GM12878 (cell line): ENCODE measurements at regions not wholly inside any gene's neighbourhood (a gene's known extent, or its start where the extent isn't known, plus 50 kb on each side); places are given as distances from the start of the nearest gene placed in this dataset.

ENCODE experiments used
- ATAC-seq: fragments of 200-7000 bp; cut with Tn5 transposase; 3 replicates; pipeline ENCODE4 v1.9.1; 2020; ENCODE audit warnings: mild to moderate bottlenecking, moderate library complexity
- BruUV-seq: library from RNA; stranded (reverse); fragments of 400-500 nt; replicated peaks from 2 replicates; lab custom pipeline; 2021; lab: Mats Ljungman, UMichigan
- CTCF ChIA-PET: fragments of 300-600 bp; sonication (Branson Sonifier 250); formaldehyde crosslinking; extraction: SDS; loops from one replicate; lab custom pipeline; 2021; ENCODE audit warnings: inconsistent platforms; lab: Yijun Ruan, JAX
- POLR2A ChIA-PET: fragments of 350-600 bp; formaldehyde crosslinking; extraction: SDS; loops from one replicate; lab custom pipeline; 2021; ENCODE audit warnings: inconsistent platforms; lab: Charles Lee
- RAD21 ChIA-PET: fragments of 300-600 bp; sonication (Branson Sonifier 250); formaldehyde crosslinking; loops from one replicate; lab custom pipeline; 2023; ENCODE audit warnings: antibody characterized with exemption; ENCODE audit not compliant: unreplicated experiment; lab: Charles Lee
- SMC1A ChIA-PET: fragments of 300-600 bp; sonication (Branson Sonifier 250); formaldehyde crosslinking; loops from one replicate; lab custom pipeline; 2023; ENCODE audit not compliant: unreplicated experiment, uncharacterized antibody; lab: Charles Lee
- DNase-seq: peaks from one replicate; pipeline ENCODE4 v3.0.0-alpha.2; 2011; ENCODE audit warnings: low read depth, low spot score
- FAIRE-seq: peaks from 3 replicates; lab custom pipeline; 2011; peaks lifted over from hg19 to GRCh38; lab: Jason Lieb, UNC
- H2AFZ ChIP-seq: 2 replicates; pipeline ENCODE4 v1.6.0; 2011; ENCODE audit warnings: low read depth, low read length, control low read depth; ENCODE audit not compliant: control insufficient read depth
- H3K27ac ChIP-seq: 2 replicates; pipeline ENCODE4 v1.5.1; 2011; ENCODE audit warnings: control low read depth; ENCODE audit not compliant: control insufficient read depth, insufficient read depth
- H3K27me3 ChIP-seq, 2 experiments: replicated peaks in 1 of 2; 2 replicates each; pipeline versions ENCODE4 v1.6.0 to v1.6.1; 2011; ENCODE audit warnings: low read length in 1 of 2; ENCODE audit not compliant: control insufficient read depth in 2 of 2, insufficient read depth in 2 of 2
- H3K36me3 ChIP-seq, 2 experiments: 2 replicates each; pipeline ENCODE4 v1.5.1; 2011; ENCODE audit warnings: low read length in 1 of 2; ENCODE audit not compliant: control insufficient read depth in 2 of 2, insufficient read depth in 2 of 2
- H3K4me1 ChIP-seq: 2 replicates; pipeline ENCODE4 v1.6.1; 2011; ENCODE audit warnings: mild to moderate bottlenecking, low read length, moderate library complexity, mixed read lengths; ENCODE audit not compliant: control insufficient read depth, insufficient read depth
- H3K4me2 ChIP-seq: 2 replicates; pipeline ENCODE4 v1.6.0; 2011; ENCODE audit warnings: control low read depth; ENCODE audit not compliant: control insufficient read depth, insufficient read depth
- H3K4me3 ChIP-seq: fragments of 200-600 bp; sonication (generic); 2 replicates; pipeline ENCODE4 v1.5.1; 2016
- H3K79me2 ChIP-seq: 2 replicates; pipeline ENCODE4 v1.6.0; 2011; ENCODE audit warnings: low read length; ENCODE audit not compliant: control insufficient read depth, insufficient read depth
- H3K9ac ChIP-seq: 2 replicates; pipeline ENCODE4 v1.8.0; 2011; ENCODE audit warnings: low read length, control low read depth, mixed read lengths; ENCODE audit not compliant: control insufficient read depth, insufficient read depth
- H3K9me3 ChIP-seq: replicated peaks from 3 replicates; pipeline ENCODE4 v1.5.1; 2011; ENCODE audit warnings: mild to moderate bottlenecking, low read length; ENCODE audit not compliant: control insufficient read depth, insufficient read depth
- H4K20me1 ChIP-seq: 2 replicates; pipeline ENCODE4 v1.6.0; 2011; ENCODE audit not compliant: control insufficient read depth, insufficient read depth
- BHLHE40 ChIP-seq, 2 experiments: fragments of 450-650 bp in 1 of 2; IDR thresholded peaks; 2 replicates each; pipeline ENCODE4 v1.6.1; 2011 to 2017; ENCODE audit warnings: low read depth in 2 of 2, borderline replicate concordance in 1 of 2, improper control_type of control experiment in 1 of 2, low read length in 1 of 2, mild to moderate bottlenecking in 1 of 2
- BMI1 ChIP-seq: fragments of 450-650 bp; IDR thresholded peaks from 2 replicates; pipeline ENCODE4 v1.6.1; 2016; ENCODE audit warnings: mild to moderate bottlenecking, moderate library complexity, borderline replicate concordance
- CBX5 ChIP-seq: sonication (generic); IDR thresholded peaks from 2 replicates; pipeline ENCODE4 v1.6.1; 2016; ENCODE audit warnings: low read depth, moderate library complexity, mild to moderate bottlenecking, inconsistent platforms
- CREB1 ChIP-seq: IDR thresholded peaks from 2 replicates; pipeline ENCODE4 v1.6.1; 2012; ENCODE audit warnings: low read depth, mild to moderate bottlenecking, inconsistent platforms
- FOS ChIP-seq: IDR thresholded peaks from 3 replicates; pipeline ENCODE4 v1.6.1; 2011; ENCODE audit warnings: borderline replicate concordance; ENCODE audit not compliant: insufficient read length; ENCODE audit errors: extremely low read depth
- HDAC6 ChIP-seq: fragments of 200-600 bp; sonication (generic); IDR thresholded peaks from one replicate; pipeline ENCODE4 v1.8.0; 2017; ENCODE audit warnings: antibody characterized with exemption; ENCODE audit not compliant: unreplicated experiment
- MXI1 ChIP-seq: fragments of 150-350 bp; IDR thresholded peaks from 2 replicates; pipeline ENCODE4 v1.6.1; 2011; ENCODE audit warnings: low read depth, mild to moderate bottlenecking, inconsistent platforms, low read length, improper control_type of control experiment
- NBN ChIP-seq: fragments of 450-650 bp; IDR thresholded peaks from 2 replicates; pipeline ENCODE4 v1.6.1; 2016
- NFXL1 ChIP-seq: fragments of 450-650 bp; IDR thresholded peaks from 2 replicates; pipeline ENCODE4 v1.6.1; 2017; ENCODE audit warnings: antibody characterized with exemption, mild to moderate bottlenecking, borderline replicate concordance
- NFYA ChIP-seq: IDR thresholded peaks from 2 replicates; pipeline ENCODE4 v1.6.1; 2011; ENCODE audit warnings: low read depth, mild to moderate bottlenecking, low read length, improper control_type of control experiment, borderline replicate concordance
- NR2C1 ChIP-seq: fragments of 450-650 bp; IDR thresholded peaks from 2 replicates; pipeline ENCODE4 v1.6.1; 2017; ENCODE audit warnings: antibody characterized with exemption, mild to moderate bottlenecking, moderate library complexity
- POLR2AphosphoS5 ChIP-seq: IDR thresholded peaks from 2 replicates; pipeline ENCODE4 v1.6.1; 2011; ENCODE audit warnings: mild to moderate bottlenecking, low read length, inconsistent platforms
- RELA ChIP-seq: fragments of 450-650 bp; IDR thresholded peaks from 2 replicates; pipeline ENCODE4 v1.8.0; 2014; ENCODE audit warnings: borderline replicate concordance; ENCODE audit not compliant: partially characterized antibody
- ZNF207 ChIP-seq: fragments of 450-650 bp; IDR thresholded peaks from 2 replicates; pipeline ENCODE4 v1.6.1; 2014; ENCODE audit warnings: antibody characterized with exemption, mild to moderate bottlenecking, borderline replicate concordance
- ZNF622 ChIP-seq: fragments of 450-650 bp; IDR thresholded peaks from 2 replicates; pipeline ENCODE4 v1.6.1; 2017; ENCODE audit warnings: mild to moderate bottlenecking, inconsistent platforms
- WGBS: methylation state at CpG from one replicate; pipeline ENCODE4 v1.1.6; 2016; ENCODE audit warnings: low lambda C conversion rate; ENCODE audit not compliant: insufficient replicate concordance, insufficient coverage; ENCODE audit errors: missing lambda C conversion rate; 5-methylcytosine and 5-hydroxymethylcytosine counted together
- in situ Hi-C: fragments of 300-500 bp; cut with MboI; formaldehyde crosslinking; loops from 9 replicates; pipeline ENCODE4 v1.14.3; 2018; ENCODE audit warnings: mixed read lengths
- intact Hi-C: fragments of 100-400 bp; cut with micrococcal nuclease; formaldehyde crosslinking; loops from one replicate; pipeline ENCODE4 v1.14.2; 2022; ENCODE audit not compliant: unreplicated experiment
- TF ChIP-seq, protein P1 (sequence below): fragments of 450-650 bp; conservative IDR thresholded peaks from 2 replicates; pipeline ENCODE4 v1.6.1; 2017; ENCODE audit warnings: mild to moderate bottlenecking, moderate library complexity
- TF ChIP-seq, protein P2 (sequence below): fragments of 450-650 bp; formaldehyde crosslinking; IDR thresholded peaks from 2 replicates; pipeline ENCODE4 v1.4.0; 2020; ENCODE audit warnings: mild to moderate bottlenecking, moderate library complexity
- TF ChIP-seq, protein P3 (sequence below): fragments of 450-650 bp; IDR thresholded peaks from 2 replicates; pipeline ENCODE4 v1.6.1; 2017; ENCODE audit warnings: mild to moderate bottlenecking, low read depth, inconsistent platforms; ENCODE audit not compliant: poor library complexity, severe bottlenecking

DNA sequence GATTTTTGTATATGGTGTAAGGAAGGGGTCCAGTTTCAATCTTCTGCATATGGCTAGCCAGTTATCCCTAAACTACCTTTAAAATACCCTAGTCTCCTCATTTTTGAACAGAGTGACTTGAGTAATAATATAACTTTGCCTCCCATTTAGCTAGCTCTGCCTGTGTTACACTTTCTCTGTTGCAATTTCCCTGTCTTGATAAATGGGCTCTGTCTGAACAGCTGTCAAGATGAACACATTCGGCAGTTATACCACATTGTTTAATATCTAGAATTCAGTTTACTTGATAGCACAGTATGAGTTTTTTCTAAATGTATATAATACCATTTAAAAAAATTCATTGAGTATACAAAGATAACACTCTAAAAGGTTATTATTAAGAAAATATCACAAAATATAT is 562.9 kb upstream of the FTMT start:
- H2AFZ ChIP-seq: no peak overlapping the region
- TF ChIP-seq BMI1 (no peak), NFYA (no peak), ZNF207 (no peak), BHLHE40 (IDR thresholded peaks at IDR 0.05; ENCODE audit: borderline replicate concordance in 1 of 2, low read depth in 2 of 2, low read length in 1 of 2) (no peak), FOS (no peak), NFXL1 (no peak), NR2C1 (no peak), CBX5 (no peak), POLR2AphosphoS5 (no peak), CREB1 (no peak), NBN (no peak), ZNF622 (no peak), RELA (no peak), HDAC6 (no peak), MXI1 (no peak)
- TF ChIP-seq, protein P1, sequence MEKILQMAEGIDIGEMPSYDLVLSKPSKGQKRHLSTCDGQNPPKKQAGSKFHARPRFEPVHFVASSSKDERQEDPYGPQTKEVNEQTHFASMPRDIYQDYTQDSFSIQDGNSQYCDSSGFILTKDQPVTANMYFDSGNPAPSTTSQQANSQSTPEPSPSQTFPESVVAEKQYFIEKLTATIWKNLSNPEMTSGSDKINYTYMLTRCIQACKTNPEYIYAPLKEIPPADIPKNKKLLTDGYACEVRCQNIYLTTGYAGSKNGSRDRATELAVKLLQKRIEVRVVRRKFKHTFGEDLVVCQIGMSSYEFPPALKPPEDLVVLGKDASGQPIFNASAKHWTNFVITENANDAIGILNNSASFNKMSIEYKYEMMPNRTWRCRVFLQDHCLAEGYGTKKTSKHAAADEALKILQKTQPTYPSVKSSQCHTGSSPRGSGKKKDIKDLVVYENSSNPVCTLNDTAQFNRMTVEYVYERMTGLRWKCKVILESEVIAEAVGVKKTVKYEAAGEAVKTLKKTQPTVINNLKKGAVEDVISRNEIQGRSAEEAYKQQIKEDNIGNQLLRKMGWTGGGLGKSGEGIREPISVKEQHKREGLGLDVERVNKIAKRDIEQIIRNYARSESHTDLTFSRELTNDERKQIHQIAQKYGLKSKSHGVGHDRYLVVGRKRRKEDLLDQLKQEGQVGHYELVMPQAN: no peak
- TF ChIP-seq, protein P2, sequence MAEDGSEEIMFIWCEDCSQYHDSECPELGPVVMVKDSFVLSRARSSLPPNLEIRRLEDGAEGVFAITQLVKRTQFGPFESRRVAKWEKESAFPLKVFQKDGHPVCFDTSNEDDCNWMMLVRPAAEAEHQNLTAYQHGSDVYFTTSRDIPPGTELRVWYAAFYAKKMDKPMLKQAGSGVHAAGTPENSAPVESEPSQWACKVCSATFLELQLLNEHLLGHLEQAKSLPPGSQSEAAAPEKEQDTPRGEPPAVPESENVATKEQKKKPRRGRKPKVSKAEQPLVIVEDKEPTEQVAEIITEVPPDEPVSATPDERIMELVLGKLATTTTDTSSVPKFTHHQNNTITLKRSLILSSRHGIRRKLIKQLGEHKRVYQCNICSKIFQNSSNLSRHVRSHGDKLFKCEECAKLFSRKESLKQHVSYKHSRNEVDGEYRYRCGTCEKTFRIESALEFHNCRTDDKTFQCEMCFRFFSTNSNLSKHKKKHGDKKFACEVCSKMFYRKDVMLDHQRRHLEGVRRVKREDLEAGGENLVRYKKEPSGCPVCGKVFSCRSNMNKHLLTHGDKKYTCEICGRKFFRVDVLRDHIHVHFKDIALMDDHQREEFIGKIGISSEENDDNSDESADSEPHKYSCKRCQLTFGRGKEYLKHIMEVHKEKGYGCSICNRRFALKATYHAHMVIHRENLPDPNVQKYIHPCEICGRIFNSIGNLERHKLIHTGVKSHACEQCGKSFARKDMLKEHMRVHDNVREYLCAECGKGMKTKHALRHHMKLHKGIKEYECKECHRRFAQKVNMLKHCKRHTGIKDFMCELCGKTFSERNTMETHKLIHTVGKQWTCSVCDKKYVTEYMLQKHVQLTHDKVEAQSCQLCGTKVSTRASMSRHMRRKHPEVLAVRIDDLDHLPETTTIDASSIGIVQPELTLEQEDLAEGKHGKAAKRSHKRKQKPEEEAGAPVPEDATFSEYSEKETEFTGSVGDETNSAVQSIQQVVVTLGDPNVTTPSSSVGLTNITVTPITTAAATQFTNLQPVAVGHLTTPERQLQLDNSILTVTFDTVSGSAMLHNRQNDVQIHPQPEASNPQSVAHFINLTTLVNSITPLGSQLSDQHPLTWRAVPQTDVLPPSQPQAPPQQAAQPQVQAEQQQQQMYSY (CRISPR knock-in tag): no peak
- TF ChIP-seq, protein P3, sequence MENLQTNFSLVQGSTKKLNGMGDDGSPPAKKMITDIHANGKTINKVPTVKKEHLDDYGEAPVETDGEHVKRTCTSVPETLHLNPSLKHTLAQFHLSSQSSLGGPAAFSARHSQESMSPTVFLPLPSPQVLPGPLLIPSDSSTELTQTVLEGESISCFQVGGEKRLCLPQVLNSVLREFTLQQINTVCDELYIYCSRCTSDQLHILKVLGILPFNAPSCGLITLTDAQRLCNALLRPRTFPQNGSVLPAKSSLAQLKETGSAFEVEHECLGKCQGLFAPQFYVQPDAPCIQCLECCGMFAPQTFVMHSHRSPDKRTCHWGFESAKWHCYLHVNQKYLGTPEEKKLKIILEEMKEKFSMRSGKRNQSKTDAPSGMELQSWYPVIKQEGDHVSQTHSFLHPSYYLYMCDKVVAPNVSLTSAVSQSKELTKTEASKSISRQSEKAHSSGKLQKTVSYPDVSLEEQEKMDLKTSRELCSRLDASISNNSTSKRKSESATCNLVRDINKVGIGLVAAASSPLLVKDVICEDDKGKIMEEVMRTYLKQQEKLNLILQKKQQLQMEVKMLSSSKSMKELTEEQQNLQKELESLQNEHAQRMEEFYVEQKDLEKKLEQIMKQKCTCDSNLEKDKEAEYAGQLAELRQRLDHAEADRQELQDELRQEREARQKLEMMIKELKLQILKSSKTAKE: no peak
- TF ChIP-seq, all 136 proteins: peak for 0
- ChIA-PET CTCF (no interaction called here), SMC1A (no interaction called here), POLR2A (no interaction called here), RAD21 (no interaction called here)
- FAIRE-seq (no peak), ATAC-seq (no peak), DNase-seq (no peak)
- H3K4me2 ChIP-seq: no peak overlapping the region
- H3K27ac ChIP-seq: no peak overlapping the region
- BruUV-seq: no TSS peak
- no peak overlapping the region for H3K9ac ChIP-seq
- H3K9me3 ChIP-seq: no peaks in the 10 kb centered on the region
- H3K79me2 ChIP-seq: no peaks in the 10 kb centered on the region
- H3K4me1 ChIP-seq: no peaks in the 10 kb centered on the region
- H3K27me3 ChIP-seq: no peaks in the 10 kb centered on the region
- intact Hi-C loops (no loop called here), in situ Hi-C loops (no loop called here)
- H4K20me1 ChIP-seq: no peaks in the 10 kb centered on the region
- WGBS: 0% methylated on average over 1 of the region's 1 CpG
- no peaks in the 10 kb centered on the region for H3K36me3 ChIP-seq
- no peak overlapping the region for H3K4me3 ChIP-seq
